Loucy (cell line): ENCODE measurements at regions not wholly inside any gene's neighbourhood (a gene's known extent, or its start where the extent isn't known, plus 50 kb on each side); places are given as distances from the start of the nearest gene placed in this dataset.

Experiments
- H2AFZ ChIP-seq: fragments of 200-600 bp; sonication (generic); 2 replicates; pipeline ENCODE4 v1.6.0; 2016; ENCODE audit warnings: antibody characterized with exemption, mild to moderate bottlenecking, low read length, moderate library complexity
- H3F3A ChIP-seq: fragments of 200-600 bp; 2 replicates; pipeline ENCODE4 v1.6.0; 2016; ENCODE audit warnings: antibody characterized with exemption, low read depth, mild to moderate bottlenecking
- H3K27me3 ChIP-seq: fragments of 200-600 bp; sonication (generic); 2 replicates; pipeline ENCODE4 v1.6.1; 2014; ENCODE audit warnings: low read length, mild to moderate bottlenecking; ENCODE audit not compliant: insufficient read depth, poor library complexity, severe bottlenecking
- H3K36me3 ChIP-seq: fragments of 200-600 bp; sonication (generic); 2 replicates; pipeline ENCODE4 v1.6.1; 2016; ENCODE audit warnings: low read length; ENCODE audit not compliant: insufficient read depth
- H3K4me1 ChIP-seq: fragments of 200-600 bp; sonication (generic); 2 replicates; pipeline ENCODE4 v1.5.1; 2014; ENCODE audit warnings: low read length, mild to moderate bottlenecking; ENCODE audit not compliant: insufficient read depth, poor library complexity, severe bottlenecking
- H3K4me2 ChIP-seq: fragments of 200-600 bp; sonication (generic); 2 replicates; pipeline ENCODE4 v1.6.0; 2014; ENCODE audit warnings: antibody characterized with exemption, low read length, low read depth, mild to moderate bottlenecking; ENCODE audit not compliant: poor library complexity, severe bottlenecking
- H3K4me3 ChIP-seq: fragments of 200-600 bp; sonication (generic); 2 replicates; pipeline ENCODE4 v1.5.1; 2014; ENCODE audit warnings: low read length, mild to moderate bottlenecking, mixed read lengths; ENCODE audit not compliant: poor library complexity, severe bottlenecking
- H3K79me2 ChIP-seq: fragments of 200-600 bp; sonication (generic); 2 replicates; pipeline ENCODE4 v1.6.1; 2014; ENCODE audit warnings: low read length; ENCODE audit not compliant: insufficient read depth
- H3K9ac ChIP-seq: fragments of 200-600 bp; sonication (generic); 2 replicates; pipeline ENCODE4 v1.6.0; 2014; ENCODE audit warnings: mild to moderate bottlenecking, low read depth, low read length, moderate library complexity; ENCODE audit not compliant: poor library complexity, severe bottlenecking
- H3K9me2 ChIP-seq: fragments of 200-600 bp; sonication (generic); replicated peaks from 2 replicates; pipeline ENCODE4 v1.6.1; 2016; ENCODE audit warnings: low read depth, low read length, mixed read lengths
- H3K9me3 ChIP-seq: fragments of 200-600 bp; sonication (generic); 2 replicates; pipeline ENCODE4 v1.6.1; 2014; ENCODE audit warnings: mild to moderate bottlenecking, antibody characterized with exemption, low read length, low read depth; ENCODE audit not compliant: insufficient read depth
- H4K20me1 ChIP-seq: fragments of 200-600 bp; sonication (generic); 2 replicates; pipeline ENCODE4 v1.6.0; 2014; ENCODE audit warnings: antibody characterized with exemption, low read length, mild to moderate bottlenecking; ENCODE audit not compliant: insufficient read depth, poor library complexity, severe bottlenecking
- EZH2phosphoT487 ChIP-seq: fragments of 200-600 bp; IDR thresholded peaks from 2 replicates; pipeline ENCODE4 v1.6.1; 2018; ENCODE audit warnings: antibody characterized with exemption, mild to moderate bottlenecking, moderate library complexity, borderline replicate concordance
- TF ChIP-seq, protein P1 (sequence below): fragments of 200-600 bp; sonication (generic); conservative IDR thresholded peaks from 2 replicates; pipeline ENCODE4 v1.5.1; 2014; ENCODE audit warnings: mild to moderate bottlenecking, antibody characterized with exemption, low read length

DNA sequence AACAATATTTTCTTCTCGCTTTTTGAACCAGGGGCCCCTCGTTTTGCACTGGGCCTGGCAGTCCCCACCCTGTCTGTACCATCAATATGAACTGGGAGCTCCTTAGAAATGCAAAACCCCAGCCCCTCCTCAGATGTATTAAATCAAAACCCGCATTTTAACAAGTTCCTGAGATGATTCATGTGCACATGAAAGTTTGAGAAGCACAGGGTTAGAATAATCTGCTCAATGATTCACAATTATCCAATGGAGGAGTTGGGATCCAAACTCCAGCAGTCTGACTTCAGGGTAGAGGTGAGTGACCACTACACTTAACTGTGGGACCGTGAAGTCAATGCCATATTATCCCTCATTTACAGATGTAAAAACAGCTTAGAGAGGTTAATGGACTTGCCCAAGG lies 256.4 kb downstream of the IGSF11 start:
- TF ChIP-seq, protein P1, sequence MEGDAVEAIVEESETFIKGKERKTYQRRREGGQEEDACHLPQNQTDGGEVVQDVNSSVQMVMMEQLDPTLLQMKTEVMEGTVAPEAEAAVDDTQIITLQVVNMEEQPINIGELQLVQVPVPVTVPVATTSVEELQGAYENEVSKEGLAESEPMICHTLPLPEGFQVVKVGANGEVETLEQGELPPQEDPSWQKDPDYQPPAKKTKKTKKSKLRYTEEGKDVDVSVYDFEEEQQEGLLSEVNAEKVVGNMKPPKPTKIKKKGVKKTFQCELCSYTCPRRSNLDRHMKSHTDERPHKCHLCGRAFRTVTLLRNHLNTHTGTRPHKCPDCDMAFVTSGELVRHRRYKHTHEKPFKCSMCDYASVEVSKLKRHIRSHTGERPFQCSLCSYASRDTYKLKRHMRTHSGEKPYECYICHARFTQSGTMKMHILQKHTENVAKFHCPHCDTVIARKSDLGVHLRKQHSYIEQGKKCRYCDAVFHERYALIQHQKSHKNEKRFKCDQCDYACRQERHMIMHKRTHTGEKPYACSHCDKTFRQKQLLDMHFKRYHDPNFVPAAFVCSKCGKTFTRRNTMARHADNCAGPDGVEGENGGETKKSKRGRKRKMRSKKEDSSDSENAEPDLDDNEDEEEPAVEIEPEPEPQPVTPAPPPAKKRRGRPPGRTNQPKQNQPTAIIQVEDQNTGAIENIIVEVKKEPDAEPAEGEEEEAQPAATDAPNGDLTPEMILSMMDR = no peak
- no peak for TF ChIP-seq EZH2phosphoT487
- H3K9me3 ChIP-seq = no peaks in the 10 kb centered on the region
- H3K4me1 ChIP-seq = no peaks in the 10 kb centered on the region
- no peaks in the 10 kb centered on the region for H3K9me2 ChIP-seq
- H2AFZ ChIP-seq = no peak overlapping the region
- H4K20me1 ChIP-seq = no peaks in the 10 kb centered on the region
- no peak overlapping the region for H3K9ac ChIP-seq
- H3K27me3 ChIP-seq = no peaks in the 10 kb centered on the region
- H3K36me3 ChIP-seq = no peaks in the 10 kb centered on the region
- H3K4me3 ChIP-seq = no peak overlapping the region
- no peaks in the 10 kb centered on the region for H3K79me2 ChIP-seq
- H3F3A ChIP-seq = no peaks in the 10 kb centered on the region
- no peak overlapping the region for H3K4me2 ChIP-seq

DNA sequence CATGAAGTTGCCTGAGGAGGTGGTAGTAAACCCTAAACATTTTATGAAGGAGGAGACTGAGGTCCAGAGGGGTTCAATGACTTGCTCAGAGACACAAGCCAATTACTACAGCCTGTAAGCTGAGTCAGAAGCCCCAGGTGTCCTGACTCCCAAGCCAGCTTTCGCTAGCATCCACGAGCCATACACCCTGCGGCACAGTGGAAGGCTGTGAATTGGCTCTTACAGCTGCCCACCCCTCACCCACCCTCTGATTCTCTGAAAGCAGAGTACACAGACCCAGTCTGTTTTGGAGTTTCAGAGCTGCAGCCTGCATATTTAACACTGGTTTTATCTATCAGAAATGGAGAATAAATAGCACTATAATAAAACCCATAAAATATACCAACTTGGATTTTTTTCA lies 253.4 kb downstream of the IGSF11 start:
- Histone ChIP-seq H3K79me2 (no peaks in the 10 kb centered on the region), H3K9ac (no peak overlapping the region), H2AFZ (no peak overlapping the region), H3K27me3 (no peaks in the 10 kb centered on the region), H3K36me3 (no peaks in the 10 kb centered on the region), H3F3A (no peaks in the 10 kb centered on the region), H3K9me3 (no peaks in the 10 kb centered on the region), H4K20me1 (no peaks in the 10 kb centered on the region), H3K4me3 (no peak overlapping the region), H3K4me1 (no peaks in the 10 kb centered on the region), H3K4me2 (no peak overlapping the region), H3K9me2 (no peaks in the 10 kb centered on the region)
- no peak for TF ChIP-seq EZH2phosphoT487
- TF ChIP-seq, protein P1 = no peak

DNA sequence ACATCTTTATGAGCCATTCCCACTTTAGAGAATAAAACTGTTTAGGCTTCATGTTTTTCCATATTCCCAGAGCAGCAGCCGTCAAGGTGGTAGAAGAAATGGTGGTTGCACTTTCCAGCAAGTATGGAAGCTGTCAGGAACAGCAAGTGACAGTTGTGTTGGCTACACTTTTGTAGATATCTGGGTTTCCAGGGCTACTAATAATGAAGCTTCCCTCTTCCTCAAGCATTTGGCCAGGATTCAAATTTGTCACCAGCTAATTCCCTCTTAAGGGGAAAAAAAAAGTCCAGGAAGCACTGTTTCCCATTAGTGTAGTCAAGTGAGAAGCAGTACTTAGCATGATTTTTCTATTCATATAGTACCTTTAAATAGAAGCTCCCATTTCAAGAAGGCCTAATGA lies 252.8 kb downstream of the IGSF11 start:
- Histone ChIP-seq H4K20me1 (no peaks in the 10 kb centered on the region), H3F3A (no peaks in the 10 kb centered on the region), H3K4me3 (no peak overlapping the region), H3K79me2 (no peaks in the 10 kb centered on the region), H3K4me2 (no peak overlapping the region), H3K27me3 (no peaks in the 10 kb centered on the region), H3K9me2 (no peaks in the 10 kb centered on the region), H3K4me1 (no peaks in the 10 kb centered on the region), H2AFZ (no peak overlapping the region), H3K9me3 (no peaks in the 10 kb centered on the region), H3K36me3 (no peaks in the 10 kb centered on the region), H3K9ac (no peak overlapping the region)
- no peak for TF ChIP-seq EZH2phosphoT487
- TF ChIP-seq, protein P1 = no peak
